ENCODE measurements at regions not wholly inside any gene's neighbourhood (a gene's known extent, or its start where the extent isn't known, plus 50 kb on each side); places are given as distances from the start of the nearest gene placed in this dataset.
A peak's percentile ranks its signal among the peaks of the same experiment; 100 is the strongest.

DNA sequence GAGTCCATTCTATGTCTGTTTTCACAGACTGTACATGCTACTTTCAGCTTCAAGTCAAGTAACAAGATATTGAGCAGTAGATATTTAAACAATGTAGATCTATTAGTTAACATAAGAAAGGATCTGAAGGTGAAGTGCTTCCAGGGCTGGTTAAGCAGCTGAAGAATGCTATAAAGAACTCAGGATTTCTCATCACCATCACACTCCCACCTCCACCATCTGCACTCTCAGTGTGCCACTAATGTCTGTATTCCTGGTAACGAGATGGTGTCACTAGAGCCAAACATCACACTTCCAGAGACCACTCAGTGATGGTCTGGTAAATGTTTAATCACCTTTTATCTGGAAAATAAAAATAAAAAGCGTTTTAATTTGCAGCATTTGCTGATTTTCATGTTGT lies 224.0 kb upstream of the FERD3L start (continued):
- TF ChIP-seq ZNF462 (CRISPR knock-in tag; IDR thresholded peaks at IDR 0.05) (peak; percentile 49; the same call in 1 of the 2 replicates), EZH2 (IDR thresholded peaks at IDR 0.05; ENCODE audit: low read depth, unreplicated experiment) (no peak)

DNA sequence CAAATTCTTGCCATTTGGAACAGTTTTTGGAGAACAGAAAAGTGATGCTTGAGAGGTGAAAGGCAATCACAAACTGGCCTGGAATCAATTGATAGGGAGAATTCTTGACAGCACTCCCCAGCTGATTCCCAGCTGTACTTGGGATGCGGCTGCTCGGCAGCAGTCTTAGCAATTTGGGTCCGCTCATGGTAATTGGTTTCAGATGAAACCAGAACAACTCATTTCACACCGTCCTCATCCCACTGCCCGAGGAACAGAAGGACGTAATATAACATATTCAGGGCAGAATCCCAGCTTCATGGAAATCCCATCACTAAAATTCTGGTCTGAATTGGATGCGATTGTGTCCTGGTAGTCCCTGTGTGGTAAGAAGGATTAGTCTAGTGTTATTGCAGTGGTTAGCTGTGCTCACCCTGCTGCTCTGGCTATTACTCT lies 223.3 kb upstream of the FERD3L start:
- Mint-ChIP-seq H3K27me3 (ENCODE audit: insufficient read depth, low read depth, poor library complexity) (no peaks in the 10 kb centered on the region), H3K36me3 (ENCODE audit: low read depth) (no peaks in the 10 kb centered on the region), H3K27ac (no peak overlapping the region), H3K9me3 (no peaks in the 10 kb centered on the region), H3K4me3 (no peak overlapping the region), H3K4me1 (peaks cover 43% of the 10 kb centered on the region)
- Histone ChIP-seq H3K4me3 (no peak overlapping the region), H3K4me2 (peak overlapping the region; percentile 6; the same call in 1 of the 2 replicates), H3F3A (replicated peaks; ENCODE audit: low read depth) (no peaks in the 10 kb centered on the region), H3K27me3 (ENCODE audit: insufficient read depth) (no peaks in the 10 kb centered on the region), H3K79me2 (replicated peaks; ENCODE audit: insufficient read depth) (no peaks in the 10 kb centered on the region), H3K27ac (ENCODE audit: low read depth) (no peak overlapping the region), H4K20me1 (replicated peaks; ENCODE audit: insufficient read depth) (no peaks in the 10 kb centered on the region), H3K36me3 (ENCODE audit: insufficient read depth) (no peaks in the 10 kb centered on the region), H3K9me2 (ENCODE audit: insufficient read depth) (no peaks in the 10 kb centered on the region), H3K4me1 (ENCODE audit: insufficient read depth) (peaks cover 34% of the 10 kb centered on the region), H2AFZ (no peak overlapping the region)
- DNase-seq (ENCODE audit: low spot score): peak; percentile 31
- ATAC-seq: peak; percentile 66
- TF ChIP-seq ZNF462 (CRISPR knock-in tag; IDR thresholded peaks at IDR 0.05): no peak
- TF ChIP-seq ZNF114 (CRISPR knock-in tag; IDR thresholded peaks at IDR 0.05): no peak
- TF ChIP-seq ZNF331 (CRISPR knock-in tag; IDR thresholded peaks at IDR 0.05; ENCODE audit: low read depth): no peak
- no peak for TF ChIP-seq POLR2AphosphoS5 (IDR thresholded peaks at IDR 0.05; ENCODE audit: low read depth)
- TF ChIP-seq ETS1 (IDR thresholded peaks at IDR 0.05): no peak
- no peak for TF ChIP-seq STAT1 (IDR thresholded peaks at IDR 0.05; ENCODE audit: unreplicated experiment)
- no peak for TF ChIP-seq CREB1 (CRISPR knock-in tag; IDR thresholded peaks at IDR 0.05; ENCODE audit: low read depth)
- no peak for TF ChIP-seq JUNB (IDR thresholded peaks at IDR 0.05; ENCODE audit: unreplicated experiment)
- TF ChIP-seq EZH2 (IDR thresholded peaks at IDR 0.05; ENCODE audit: low read depth, unreplicated experiment): no peak
- no peak for TF ChIP-seq NANOG (IDR thresholded peaks at IDR 0.05; ENCODE audit: borderline replicate concordance)
